Naive thymus-derived CD4-positive, alpha-beta T cell (primary cell): ENCODE measurements at regions not wholly inside any gene's neighbourhood (a gene's known extent, or its start where the extent isn't known, plus 50 kb on each side); places are given as distances from the start of the nearest gene placed in this dataset.

ENCODE experiments used
- ATAC-seq: fragments of 150-1000 bp; cut with Tn5 transposase; 2 replicates; pipeline ENCODE4 v1.10.0; 2021; ENCODE audit warnings: mild to moderate bottlenecking, moderate library complexity
- CTCF ChIA-PET: fragments of 350-600 bp; sonication (Branson Sonifier 250); formaldehyde crosslinking; loops from one replicate; lab custom pipeline; 2021; ENCODE audit warnings: antibody characterized with exemption; lab: Charles Lee
- POLR2A ChIA-PET: fragments of 350-600 bp; sonication (Branson Sonifier 250); formaldehyde crosslinking; loops from one replicate; lab custom pipeline; 2021; ENCODE audit warnings: antibody characterized with exemption, inconsistent platforms; lab: Charles Lee
- DNase-seq, 9 donors: peaks; one replicate each; pipeline versions ENCODE4 v3.0.0 to v3.0.0-alpha.2; 2020 to 2022; ENCODE audit warnings: mixed read lengths in 1 of 9
- H3K27ac ChIP-seq: one replicate; pipeline ENCODE4 v1.7.0; 2013; ENCODE audit warnings: mild to moderate bottlenecking, low read depth, low read length, moderate library complexity
- H3K27me3 ChIP-seq, 2 donors: one replicate each; pipeline ENCODE4 v1.7.0; 2013; ENCODE audit warnings: low read length in 2 of 2, mild to moderate bottlenecking in 2 of 2, moderate library complexity in 2 of 2; ENCODE audit not compliant: control insufficient read depth in 2 of 2, insufficient read depth in 2 of 2
- H3K36me3 ChIP-seq, 3 experiments: 1 replicate in 2 of 3; 2 replicates in 1 of 3; pipeline ENCODE4 v1.7.0; 2013; ENCODE audit warnings: low read length in 3 of 3, mild to moderate bottlenecking in 3 of 3, moderate library complexity in 1 of 3; ENCODE audit not compliant: insufficient read depth in 3 of 3, control insufficient read depth in 2 of 3
- H3K4me1 ChIP-seq, 2 donors: one replicate each; pipeline ENCODE4 v1.7.0; 2013; ENCODE audit warnings: low read length in 2 of 2, mild to moderate bottlenecking in 2 of 2, moderate library complexity in 1 of 2; ENCODE audit not compliant: control insufficient read depth in 2 of 2, insufficient read depth in 2 of 2
- H3K4me3 ChIP-seq: 2 replicates; pipeline ENCODE4 v1.7.0; 2013; ENCODE audit warnings: mild to moderate bottlenecking, low read length
- H3K9me3 ChIP-seq, 3 experiments: 1 replicate in 2 of 3; 2 replicates in 1 of 3; pipeline ENCODE4 v1.7.0; 2013; ENCODE audit warnings: low read length in 3 of 3; ENCODE audit not compliant: control insufficient read depth in 2 of 3
- H3K27ac Mint-ChIP-seq, 9 donors: one replicate each; pipeline ENCODE4 v1.8.0; 2020 to 2022; ENCODE audit warnings: mixed read lengths in 9 of 9, mild to moderate bottlenecking in 8 of 9, moderate library complexity in 5 of 9, inconsistent platforms in 2 of 9
- H3K27me3 Mint-ChIP-seq, 5 donors: one replicate each; pipeline ENCODE4 v1.8.0; 2021 to 2022; ENCODE audit warnings: mixed read lengths in 5 of 5, mild to moderate bottlenecking in 1 of 5
- H3K36me3 Mint-ChIP-seq, 5 donors: one replicate each; pipeline ENCODE4 v1.8.0; 2020 to 2022; ENCODE audit warnings: mixed read lengths in 5 of 5, mild to moderate bottlenecking in 3 of 5, inconsistent platforms in 1 of 5
- H3K4me1 Mint-ChIP-seq, 7 donors: one replicate each; pipeline ENCODE4 v1.8.0; 2020 to 2022; ENCODE audit warnings: mixed read lengths in 7 of 7, mild to moderate bottlenecking in 3 of 7, inconsistent platforms in 1 of 7
- H3K4me3 Mint-ChIP-seq, 10 donors: one replicate each; pipeline ENCODE4 v1.8.0; 2020 to 2022; ENCODE audit warnings: mild to moderate bottlenecking in 10 of 10, mixed read lengths in 10 of 10, moderate library complexity in 6 of 10, inconsistent platforms in 2 of 10
- H3K9me3 Mint-ChIP-seq, 11 donors: one replicate each; pipeline ENCODE4 v1.8.0; 2020 to 2022; ENCODE audit warnings: mixed read lengths in 11 of 11, mild to moderate bottlenecking in 4 of 11, inconsistent platforms in 1 of 11, moderate library complexity in 1 of 11
- intact Hi-C, 2 donors: fragments of 100-400 bp; cut with micrococcal nuclease; formaldehyde crosslinking; loops; one replicate each; pipeline ENCODE4 v1.15.1; 2023

- Mint-ChIP-seq H3K27ac (no peak overlapping the region), H3K4me3 (no peak overlapping the region), H3K27me3 (no peaks in the 10 kb centered on the region), H3K4me1 (no peaks in the 10 kb centered on the region), H3K36me3 (no peaks in the 10 kb centered on the region), H3K9me3 (peaks cover 0 to 12% (median 2%) of the 10 kb centered on the region in 11 donors)
- Histone ChIP-seq H3K27me3 (no peaks in the 10 kb centered on the region), H3K9me3 (no peaks in the 10 kb centered on the region), H3K4me3 (no peak overlapping the region), H3K36me3 (no peaks in the 10 kb centered on the region), H3K4me1 (no peaks in the 10 kb centered on the region), H3K27ac (no peak overlapping the region)
- ChIA-PET POLR2A (no interaction called here), CTCF (no interaction called here)
- DNase-seq = no peak
- intact Hi-C loops = no loop called here
- no peak for ATAC-seq
These were observed 1202.9 kb upstream of the CELF4 start for GRCh38 chr18:38768504-38768903.

- no peaks in the 10 kb centered on the region for H3K4me1 ChIP-seq
These were observed 1193.9 kb upstream of the CELF4 start for GRCh38 chr18:38759457-38759856.

GRCh38 chr18:38756436-38756835 is 1190.8 kb upstream of the CELF4 start:
- Mint-ChIP-seq H3K4me3 (no peak overlapping the region), H3K27me3 (peaks cover 0 to 6% (median 4%) of the 10 kb centered on the region in 5 donors), H3K9me3 (peaks cover 0 to 10% (median 0%) of the 10 kb centered on the region in 11 donors), H3K27ac (no peak overlapping the region), H3K4me1 (no peaks in the 10 kb centered on the region), H3K36me3 (no peaks in the 10 kb centered on the region)
- ChIA-PET CTCF (no interaction called here), POLR2A (no interaction called here)
- Histone ChIP-seq H3K4me3 (no peak overlapping the region), H3K9me3 (no peaks in the 10 kb centered on the region), H3K36me3 (no peaks in the 10 kb centered on the region), H3K27ac (no peak overlapping the region), H3K4me1 (no peaks in the 10 kb centered on the region), H3K27me3 (no peaks in the 10 kb centered on the region)
- DNase-seq (no peak), ATAC-seq (no peak)
- intact Hi-C loops = no loop called here

More at GRCh38 chr18:38759457-38759856, 1193.9 kb upstream of the CELF4 start:
- Mint-ChIP-seq H3K27me3 (peaks cover 0 to 6% (median 0%) of the 10 kb centered on the region in 5 donors), H3K27ac (no peak overlapping the region), H3K4me1 (no peaks in the 10 kb centered on the region), H3K9me3 (peaks cover 0 to 7% (median 0%) of the 10 kb centered on the region in 11 donors), H3K36me3 (no peaks in the 10 kb centered on the region), H3K4me3 (no peak overlapping the region)
- H3K9me3 ChIP-seq = no peaks in the 10 kb centered on the region
- no peak overlapping the region for H3K4me3 ChIP-seq
- ChIA-PET POLR2A (no interaction called here), CTCF (no interaction called here)
- H3K27me3 ChIP-seq = no peaks in the 10 kb centered on the region
- ATAC-seq (no peak), DNase-seq (no peak)
- no peak overlapping the region for H3K27ac ChIP-seq
- H3K36me3 ChIP-seq = no peaks in the 10 kb centered on the region
- intact Hi-C loops = no loop called here

- intact Hi-C loops = no loop called here
- CTCF ChIA-PET = no interaction called here
These were observed 1186.8 kb upstream of the CELF4 start for GRCh38 chr18:38752430-38752829.

GRCh38 chr18:38751898-38752297 is 1186.3 kb upstream of the CELF4 start:
- DNase-seq = no peak
- Histone ChIP-seq H3K9me3 (no peaks in the 10 kb centered on the region), H3K27ac (no peak overlapping the region), H3K4me1 (no peaks in the 10 kb centered on the region), H3K4me3 (no peak overlapping the region), H3K27me3 (no peaks in the 10 kb centered on the region), H3K36me3 (no peaks in the 10 kb centered on the region)
- Mint-ChIP-seq H3K27ac (no peak overlapping the region), H3K9me3 (peaks cover 0 to 7% (median 0%) of the 10 kb centered on the region in 11 donors), H3K36me3 (no peaks in the 10 kb centered on the region), H3K4me3 (no peak overlapping the region), H3K4me1 (no peaks in the 10 kb centered on the region), H3K27me3 (peaks cover 0 to 4% (median 0%) of the 10 kb centered on the region in 5 donors)
- ChIA-PET POLR2A (no interaction called here), CTCF (no interaction called here)
- ATAC-seq = no peak
- intact Hi-C loops = no loop called here

More at GRCh38 chr18:38752430-38752829, 1186.8 kb upstream of the CELF4 start:
- Mint-ChIP-seq H3K4me3 (no peak overlapping the region), H3K36me3 (no peaks in the 10 kb centered on the region), H3K27ac (no peak overlapping the region), H3K27me3 (peaks cover 0 to 4% (median 0%) of the 10 kb centered on the region in 5 donors), H3K4me1 (no peaks in the 10 kb centered on the region), H3K9me3 (peaks cover 0 to 7% (median 0%) of the 10 kb centered on the region in 11 donors)
- Histone ChIP-seq H3K9me3 (no peaks in the 10 kb centered on the region), H3K4me1 (no peaks in the 10 kb centered on the region), H3K4me3 (no peak overlapping the region), H3K27ac (no peak overlapping the region), H3K36me3 (no peaks in the 10 kb centered on the region), H3K27me3 (no peaks in the 10 kb centered on the region)
- no peak for DNase-seq
- no peak for ATAC-seq
- POLR2A ChIA-PET = no interaction called here

GRCh38 chr18:38751211-38751610 is 1185.6 kb upstream of the CELF4 start:
- Histone ChIP-seq H3K4me1 (no peaks in the 10 kb centered on the region), H3K36me3 (no peaks in the 10 kb centered on the region), H3K4me3 (no peak overlapping the region), H3K27me3 (no peaks in the 10 kb centered on the region), H3K9me3 (no peaks in the 10 kb centered on the region), H3K27ac (no peak overlapping the region)
- intact Hi-C loops = no loop called here
- Mint-ChIP-seq H3K4me1 (no peaks in the 10 kb centered on the region), H3K9me3 (peaks cover 0 to 7% (median 0%) of the 10 kb centered on the region in 11 donors), H3K36me3 (no peaks in the 10 kb centered on the region), H3K27ac (no peak overlapping the region), H3K4me3 (no peak overlapping the region), H3K27me3 (peaks cover 0 to 4% (median 0%) of the 10 kb centered on the region in 5 donors)
- ATAC-seq = no peak
- no peak for DNase-seq
- POLR2A ChIA-PET = no interaction called here
- CTCF ChIA-PET = no interaction called here

- peaks cover 0 to 4% (median 0%) of the 10 kb centered on the region in 5 donors for H3K27me3 Mint-ChIP-seq
- ChIA-PET CTCF (no interaction called here), POLR2A (no interaction called here)
- H3K36me3 ChIP-seq = no peaks in the 10 kb centered on the region
- H3K27me3 ChIP-seq = no peaks in the 10 kb centered on the region
- H3K4me1 Mint-ChIP-seq = no peaks in the 10 kb centered on the region
- ATAC-seq = no peak
- no peaks in the 10 kb centered on the region for H3K9me3 ChIP-seq
- no peak overlapping the region for H3K4me3 Mint-ChIP-seq
- H3K9me3 Mint-ChIP-seq = peaks cover 0 to 7% (median 0%) of the 10 kb centered on the region in 11 donors
- intact Hi-C loops = no loop called here
- H3K27ac Mint-ChIP-seq = no peak overlapping the region
- H3K4me1 ChIP-seq = no peaks in the 10 kb centered on the region
- H3K36me3 Mint-ChIP-seq = no peaks in the 10 kb centered on the region
- H3K4me3 ChIP-seq = no peak overlapping the region
- no peak for DNase-seq
- no peak overlapping the region for H3K27ac ChIP-seq
These were observed 1185.2 kb upstream of the CELF4 start for GRCh38 chr18:38750751-38751150.
